ENCODE measurements at regions not wholly inside any gene's neighbourhood (a gene's known extent, or its start where the extent isn't known, plus 50 kb on each side); places are given as distances from the start of the nearest gene placed in this dataset.

DNA sequence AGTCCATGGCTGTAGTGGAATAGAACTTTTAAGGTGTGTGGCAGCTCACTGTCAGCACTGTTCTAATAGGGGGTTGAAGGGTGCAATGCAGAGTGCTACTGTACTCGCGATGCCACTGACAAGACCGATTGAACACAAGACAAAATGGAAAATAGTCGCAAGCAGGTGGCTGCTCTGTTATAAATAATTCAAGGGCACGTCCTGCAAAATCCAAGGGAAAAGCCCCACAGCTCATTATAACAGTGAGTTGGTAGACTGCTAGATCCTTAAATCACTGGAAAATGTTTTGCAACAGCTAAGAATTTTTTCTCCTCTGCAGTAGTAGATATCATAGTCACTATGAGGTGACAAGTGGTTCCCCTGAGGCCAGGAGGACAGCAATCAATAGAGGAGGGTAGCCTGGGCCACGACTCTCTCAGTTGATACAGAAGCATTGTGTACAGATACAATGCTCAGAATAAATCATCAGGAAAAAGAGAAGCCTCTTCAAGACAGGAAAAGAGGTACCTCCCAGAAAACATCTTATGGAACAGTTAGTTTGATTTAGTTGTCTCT is 926.3 kb downstream of the TLE4 start:
- Histone ChIP-seq H3K4me3 (no peak overlapping the region), H3K4me1 (peaks cover 0 to 1% (median under 1%) of the 10 kb centered on the region in 4 donors)

DNA sequence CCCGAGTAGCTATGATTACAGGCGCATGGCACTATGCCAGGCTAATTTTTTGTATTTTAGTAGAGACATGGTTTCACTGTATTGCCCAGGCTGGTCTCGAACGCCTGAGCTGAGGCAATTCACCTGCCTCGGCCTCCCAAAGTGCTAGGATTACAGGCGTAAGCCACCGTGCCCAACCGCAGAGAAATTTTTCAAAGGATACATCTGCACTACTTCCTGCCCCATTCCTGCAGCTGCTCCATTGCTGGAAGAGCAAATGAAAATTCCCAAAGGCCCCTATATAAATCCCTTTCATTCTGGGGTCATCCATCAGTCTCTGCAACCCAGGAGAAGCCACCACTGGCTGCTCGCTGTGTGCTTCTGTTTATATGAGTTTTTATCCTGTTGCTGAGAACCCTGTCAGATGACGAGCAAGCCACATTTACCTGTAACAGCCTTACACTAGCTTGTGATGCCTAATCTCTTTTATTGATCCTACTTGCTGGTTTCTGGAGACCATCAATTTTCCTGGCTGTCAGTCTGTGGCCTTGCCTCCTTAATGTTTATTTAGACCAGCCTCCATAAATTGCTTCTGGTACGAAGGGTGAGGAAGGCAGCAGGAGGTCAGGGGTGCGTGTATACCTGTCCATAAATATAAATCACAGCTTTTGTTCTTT is 925.3 kb downstream of the TLE4 start:
- Histone ChIP-seq H3K27me3 (no peaks in the 10 kb centered on the region), H3K27ac (no peak overlapping the region), H3K4me3 (no peak overlapping the region), H3K9me3 (no peaks in the 10 kb centered on the region), H3K36me3 (no peaks in the 10 kb centered on the region), H3K4me1 (no peaks in the 10 kb centered on the region)
- TF ChIP-seq POLR2AphosphoS5 (IDR thresholded peaks at IDR 0.05) (no peak), EP300 (IDR thresholded peaks at IDR 0.05) (no peak), POLR2A (IDR thresholded peaks at IDR 0.05) (no peak)
- TF ChIP-seq, protein P1, sequence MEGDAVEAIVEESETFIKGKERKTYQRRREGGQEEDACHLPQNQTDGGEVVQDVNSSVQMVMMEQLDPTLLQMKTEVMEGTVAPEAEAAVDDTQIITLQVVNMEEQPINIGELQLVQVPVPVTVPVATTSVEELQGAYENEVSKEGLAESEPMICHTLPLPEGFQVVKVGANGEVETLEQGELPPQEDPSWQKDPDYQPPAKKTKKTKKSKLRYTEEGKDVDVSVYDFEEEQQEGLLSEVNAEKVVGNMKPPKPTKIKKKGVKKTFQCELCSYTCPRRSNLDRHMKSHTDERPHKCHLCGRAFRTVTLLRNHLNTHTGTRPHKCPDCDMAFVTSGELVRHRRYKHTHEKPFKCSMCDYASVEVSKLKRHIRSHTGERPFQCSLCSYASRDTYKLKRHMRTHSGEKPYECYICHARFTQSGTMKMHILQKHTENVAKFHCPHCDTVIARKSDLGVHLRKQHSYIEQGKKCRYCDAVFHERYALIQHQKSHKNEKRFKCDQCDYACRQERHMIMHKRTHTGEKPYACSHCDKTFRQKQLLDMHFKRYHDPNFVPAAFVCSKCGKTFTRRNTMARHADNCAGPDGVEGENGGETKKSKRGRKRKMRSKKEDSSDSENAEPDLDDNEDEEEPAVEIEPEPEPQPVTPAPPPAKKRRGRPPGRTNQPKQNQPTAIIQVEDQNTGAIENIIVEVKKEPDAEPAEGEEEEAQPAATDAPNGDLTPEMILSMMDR (IDR thresholded peaks at IDR 0.05) = no peak
- 58 to 61% methylated on average over 12 of the region's 12 CpGs for WGBS, 2 donors
- intact Hi-C loops (cut with DNase I) = no loop called here
- no peak for DNase-seq

More for the DNA sequence above, 926.3 kb downstream of the TLE4 start:
- Histone ChIP-seq H3K27me3 (no peaks in the 10 kb centered on the region), H3K27ac (no peak overlapping the region), H3K9me3 (no peaks in the 10 kb centered on the region), H3K36me3 (no peaks in the 10 kb centered on the region)
- intact Hi-C loops (cut with DNase I) = no loop called here
- 57 to 81% methylated on average over 6 of the region's 6 CpGs for WGBS, 2 donors
- TF ChIP-seq EP300 (IDR thresholded peaks at IDR 0.05) (no peak), POLR2AphosphoS5 (IDR thresholded peaks at IDR 0.05) (no peak), POLR2A (IDR thresholded peaks at IDR 0.05) (no peak)
- TF ChIP-seq, protein P1 (IDR thresholded peaks at IDR 0.05) = no peak
- no peak for DNase-seq

DNA sequence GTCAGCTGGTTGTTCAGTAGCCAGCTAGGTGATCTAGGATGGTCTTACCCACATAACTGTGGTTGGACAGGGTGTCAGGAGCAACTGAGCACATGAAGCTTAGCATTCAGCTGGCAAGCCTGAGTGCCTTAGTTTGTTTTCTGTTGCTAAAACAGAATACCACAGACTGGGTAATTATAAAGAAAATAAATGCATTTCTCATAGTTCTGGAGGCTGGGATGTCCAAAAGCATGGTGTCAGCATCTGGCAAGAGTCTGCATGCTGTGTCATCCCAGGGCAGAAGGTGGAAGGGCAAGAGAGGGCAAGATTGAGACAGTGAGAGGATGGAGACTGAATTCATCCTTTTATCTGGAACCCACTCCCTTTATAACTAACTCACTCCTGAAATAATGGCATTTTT is 921.5 kb downstream of the TLE4 start:
- H3K27ac ChIP-seq = no peak overlapping the region

GRCh38 chr9:80492221-80492620 is 920.5 kb downstream of the TLE4 start:
- Histone ChIP-seq H3K27ac (no peak overlapping the region), H3K36me3 (no peaks in the 10 kb centered on the region), H3K4me3 (no peak overlapping the region), H3K9me3 (no peaks in the 10 kb centered on the region), H3K27me3 (no peaks in the 10 kb centered on the region), H3K4me1 (no peaks in the 10 kb centered on the region)
- TF ChIP-seq, protein P1 (IDR thresholded peaks at IDR 0.05) = no peak
- TF ChIP-seq POLR2A (IDR thresholded peaks at IDR 0.05) = no peak
- no peak for TF ChIP-seq EP300 (IDR thresholded peaks at IDR 0.05)
- no peak for TF ChIP-seq POLR2AphosphoS5 (IDR thresholded peaks at IDR 0.05)
- DNase-seq = no peak
- intact Hi-C loops (cut with DNase I) = no loop called here
- 81 to 86% methylated on average over 3 of the region's 3 CpGs for WGBS, 2 donors

More for the DNA sequence above, 921.5 kb downstream of the TLE4 start:
- no peaks in the 10 kb centered on the region for H3K27me3 ChIP-seq
- no peaks in the 10 kb centered on the region for H3K9me3 ChIP-seq
- H3K4me3 ChIP-seq = no peak overlapping the region
- H3K36me3 ChIP-seq = no peaks in the 10 kb centered on the region
- no peak for DNase-seq
- no peaks in the 10 kb centered on the region for H3K4me1 ChIP-seq
- intact Hi-C loops (cut with DNase I) = no loop called here
- TF ChIP-seq POLR2A (IDR thresholded peaks at IDR 0.05) = no peak
- TF ChIP-seq, protein P1 (IDR thresholded peaks at IDR 0.05) = no peak
- TF ChIP-seq EP300 (IDR thresholded peaks at IDR 0.05) = no peak

All from sigmoid colon (tissue), 6 donors.